PFSK-1 (cell line): ENCODE measurements at regions not wholly inside any gene's neighbourhood (a gene's known extent, or its start where the extent isn't known, plus 50 kb on each side); places are given as distances from the start of the nearest gene placed in this dataset.

Experiments
- POLR2AphosphoS5 ChIP-seq: IDR thresholded peaks from 2 replicates; pipeline ENCODE4 v1.6.1; 2012; ENCODE audit warnings: low read depth, mild to moderate bottlenecking, control low read depth, low read length, moderate library complexity
- TF ChIP-seq, protein P1 (sequence below), 2 experiments: IDR thresholded peaks; 2 replicates each; pipeline versions ENCODE4 v1.6.1 to v1.8.0; 2011 to 2012; ENCODE audit warnings: low read depth in 2 of 2, low read length in 2 of 2, control low read depth in 1 of 2, inconsistent platforms in 1 of 2, mild to moderate bottlenecking in 1 of 2, moderate library complexity in 1 of 2; ENCODE audit not compliant: insufficient read depth in 1 of 2

DNA sequence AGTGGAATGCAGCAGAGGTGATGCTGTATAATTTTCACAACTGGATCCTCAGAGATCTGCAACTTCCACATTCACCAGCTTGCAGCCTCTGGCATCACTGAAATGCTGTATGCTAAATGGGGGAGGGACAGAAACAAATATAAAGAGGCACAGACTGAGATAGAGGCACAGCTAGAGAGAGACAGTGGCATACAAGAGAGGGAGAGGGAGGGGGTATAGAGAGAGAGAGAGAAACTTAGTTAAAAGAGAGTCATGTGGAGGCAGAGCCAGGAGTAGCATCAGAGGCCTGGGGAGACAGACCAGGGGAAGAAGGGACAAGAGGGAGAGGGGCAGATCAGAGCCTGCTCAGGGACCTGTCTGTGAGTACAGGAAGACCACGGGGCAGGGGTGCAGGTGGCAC is 84.5 kb upstream of the GRIK3 start:
- TF ChIP-seq, protein P1, sequence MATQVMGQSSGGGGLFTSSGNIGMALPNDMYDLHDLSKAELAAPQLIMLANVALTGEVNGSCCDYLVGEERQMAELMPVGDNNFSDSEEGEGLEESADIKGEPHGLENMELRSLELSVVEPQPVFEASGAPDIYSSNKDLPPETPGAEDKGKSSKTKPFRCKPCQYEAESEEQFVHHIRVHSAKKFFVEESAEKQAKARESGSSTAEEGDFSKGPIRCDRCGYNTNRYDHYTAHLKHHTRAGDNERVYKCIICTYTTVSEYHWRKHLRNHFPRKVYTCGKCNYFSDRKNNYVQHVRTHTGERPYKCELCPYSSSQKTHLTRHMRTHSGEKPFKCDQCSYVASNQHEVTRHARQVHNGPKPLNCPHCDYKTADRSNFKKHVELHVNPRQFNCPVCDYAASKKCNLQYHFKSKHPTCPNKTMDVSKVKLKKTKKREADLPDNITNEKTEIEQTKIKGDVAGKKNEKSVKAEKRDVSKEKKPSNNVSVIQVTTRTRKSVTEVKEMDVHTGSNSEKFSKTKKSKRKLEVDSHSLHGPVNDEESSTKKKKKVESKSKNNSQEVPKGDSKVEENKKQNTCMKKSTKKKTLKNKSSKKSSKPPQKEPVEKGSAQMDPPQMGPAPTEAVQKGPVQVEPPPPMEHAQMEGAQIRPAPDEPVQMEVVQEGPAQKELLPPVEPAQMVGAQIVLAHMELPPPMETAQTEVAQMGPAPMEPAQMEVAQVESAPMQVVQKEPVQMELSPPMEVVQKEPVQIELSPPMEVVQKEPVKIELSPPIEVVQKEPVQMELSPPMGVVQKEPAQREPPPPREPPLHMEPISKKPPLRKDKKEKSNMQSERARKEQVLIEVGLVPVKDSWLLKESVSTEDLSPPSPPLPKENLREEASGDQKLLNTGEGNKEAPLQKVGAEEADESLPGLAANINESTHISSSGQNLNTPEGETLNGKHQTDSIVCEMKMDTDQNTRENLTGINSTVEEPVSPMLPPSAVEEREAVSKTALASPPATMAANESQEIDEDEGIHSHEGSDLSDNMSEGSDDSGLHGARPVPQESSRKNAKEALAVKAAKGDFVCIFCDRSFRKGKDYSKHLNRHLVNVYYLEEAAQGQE (IDR thresholded peaks at IDR 0.05; ENCODE audit: insufficient read depth in 1 of 2, low read depth in 2 of 2, low read length in 2 of 2): no peak
- no peak for TF ChIP-seq POLR2AphosphoS5
